ENCODE measurements at regions not wholly inside any gene's neighbourhood (a gene's known extent, or its start where the extent isn't known, plus 50 kb on each side); places are given as distances from the start of the nearest gene placed in this dataset.
A peak's percentile ranks its signal among the peaks of the same experiment; 100 is the strongest.
"Not testable (repeated sequence)": the region's sequence is repeated elsewhere in the genome, so short reads cannot be mapped to it uniquely, and the experiment has no call there.

GRCh38 chr1:81314513-81315233, 486.1 kb upstream of the ADGRL2 start:
- peak; percentile 35 for DNase-seq

DNA sequence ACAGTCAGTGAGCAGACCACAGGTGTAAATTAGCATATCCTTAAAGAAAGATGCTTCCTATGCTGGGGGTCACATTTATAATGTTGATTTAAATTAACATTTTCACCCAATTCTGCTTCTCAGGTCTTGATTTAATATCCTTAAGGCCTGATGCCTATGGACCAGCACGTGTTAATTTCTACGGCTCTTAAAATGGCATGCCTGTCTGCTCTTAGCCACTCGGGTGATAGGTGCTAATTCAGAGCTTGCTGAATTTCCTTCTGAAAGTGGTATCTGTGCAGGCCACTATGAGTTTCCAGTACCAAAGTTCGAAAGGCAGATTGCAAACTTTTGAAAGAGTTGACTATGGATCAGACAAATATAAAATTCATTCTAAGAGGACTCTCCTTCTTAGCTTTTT, 487.4 kb upstream of the ADGRL2 start:
- no peak for DNase-seq

DNA sequence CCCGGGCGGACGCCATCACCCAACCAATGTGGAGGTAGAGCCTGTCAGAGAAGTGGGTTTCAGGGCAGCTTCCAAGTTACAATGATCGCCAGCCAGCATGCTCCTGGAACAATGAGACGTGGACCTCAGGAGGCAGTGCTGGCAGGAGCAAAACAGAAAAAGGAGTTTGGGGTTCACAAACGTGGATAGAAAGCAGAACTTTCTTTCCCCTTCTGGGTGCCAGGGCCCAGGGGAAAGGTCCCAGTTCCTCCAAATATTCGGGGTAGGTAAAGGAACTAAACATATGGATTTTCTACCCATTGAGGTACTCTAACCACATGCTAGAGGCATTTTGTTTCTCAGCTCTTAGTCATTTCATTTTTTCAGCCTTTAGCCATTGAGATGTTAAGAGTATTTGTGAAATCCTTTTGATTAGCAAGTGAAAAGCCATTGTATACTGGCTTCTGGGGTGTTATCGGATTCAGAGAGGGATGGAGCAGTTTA, 488.4 kb upstream of the ADGRL2 start:
- DNase-seq, result no peak

DNA sequence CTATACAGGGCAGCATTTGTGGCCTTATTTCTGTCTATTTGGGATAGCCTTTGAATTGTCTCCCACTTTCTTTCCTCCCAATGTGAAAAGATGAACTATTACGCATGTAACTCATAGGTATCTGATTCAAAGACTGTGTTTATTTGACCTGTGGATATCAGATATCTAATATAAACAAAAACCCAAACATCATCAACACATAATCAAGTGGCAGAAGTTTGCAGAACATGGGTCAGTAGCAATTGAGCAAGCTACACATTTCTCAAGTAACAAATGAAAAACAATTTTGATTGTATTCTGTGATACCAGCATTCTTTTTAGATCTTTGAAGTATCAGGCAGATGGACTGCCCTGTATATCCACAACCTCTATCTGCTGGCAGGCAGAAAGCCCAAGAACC, 490.5 kb upstream of the ADGRL2 start:
- no peak for DNase-seq

DNA sequence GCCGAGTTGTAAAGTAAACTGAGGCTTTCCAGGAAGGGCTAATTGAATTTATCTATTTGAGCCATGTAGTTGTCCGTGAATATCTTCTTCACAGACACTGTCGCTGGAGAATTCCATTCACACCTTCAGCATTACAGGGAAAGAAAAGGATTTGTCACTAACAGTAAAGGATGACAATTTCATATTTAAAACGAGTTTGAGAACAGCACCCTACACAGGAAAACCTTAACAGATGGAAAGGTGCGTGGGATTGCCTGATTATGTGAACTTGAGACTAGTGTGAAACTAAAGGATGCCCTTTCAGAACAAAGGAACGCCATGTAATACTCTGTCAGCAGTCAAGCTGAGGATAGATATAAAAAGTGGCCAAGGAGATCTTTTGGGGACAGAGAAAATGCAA, 492.5 kb upstream of the ADGRL2 start:
- DNase-seq, result no peak

- DNase-seq, result no peak
Measured at GRCh38 chr1:81307786-81308185, 492.9 kb upstream of the ADGRL2 start.

GRCh38 chr1:81305997-81306452, 494.7 kb upstream of the ADGRL2 start:
- DNase-seq, result peak; percentile 75

GRCh38 chr1:81304187-81304586, 496.5 kb upstream of the ADGRL2 start:
- no peak for DNase-seq

DNA sequence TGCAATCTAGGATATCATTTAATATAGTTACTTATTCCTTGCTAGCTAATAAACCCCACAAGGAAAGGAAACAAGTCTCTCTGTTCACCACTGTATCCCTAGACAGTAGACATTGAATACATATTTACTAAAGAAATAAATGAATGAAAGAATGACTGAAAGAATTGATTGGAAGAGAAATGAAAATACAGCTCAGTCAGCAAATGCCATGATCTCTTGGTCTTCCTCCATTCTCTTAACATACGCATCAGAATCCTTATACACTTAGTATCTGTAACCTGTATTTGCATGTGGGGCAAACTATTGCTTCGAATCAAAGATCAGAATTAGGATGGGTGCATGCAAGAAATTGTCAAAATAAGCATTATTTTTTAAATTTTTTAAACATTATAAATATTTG, 500.8 kb upstream of the ADGRL2 start:
- DNase-seq, result no peak

DNA sequence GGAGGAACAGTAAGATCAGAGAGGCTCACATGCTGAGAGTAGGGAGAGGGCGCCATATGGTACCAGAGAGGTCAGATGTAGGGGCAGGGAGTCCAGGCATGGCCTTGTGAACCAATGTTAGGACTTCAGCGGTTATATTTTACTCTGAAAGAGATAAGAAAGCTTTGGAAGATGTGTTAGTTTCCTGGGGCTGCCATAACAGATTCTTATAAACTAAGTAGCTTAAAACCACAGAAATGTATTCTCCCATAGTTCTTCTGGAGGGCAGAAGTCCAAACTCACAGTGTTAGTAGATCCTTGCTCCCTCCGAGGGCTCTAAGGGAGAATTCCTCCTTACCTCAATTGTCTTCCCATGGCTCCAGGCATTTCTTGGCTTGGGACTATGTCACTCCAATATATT, 502.5 kb upstream of the ADGRL2 start:
- DNase-seq, result no peak

DNA sequence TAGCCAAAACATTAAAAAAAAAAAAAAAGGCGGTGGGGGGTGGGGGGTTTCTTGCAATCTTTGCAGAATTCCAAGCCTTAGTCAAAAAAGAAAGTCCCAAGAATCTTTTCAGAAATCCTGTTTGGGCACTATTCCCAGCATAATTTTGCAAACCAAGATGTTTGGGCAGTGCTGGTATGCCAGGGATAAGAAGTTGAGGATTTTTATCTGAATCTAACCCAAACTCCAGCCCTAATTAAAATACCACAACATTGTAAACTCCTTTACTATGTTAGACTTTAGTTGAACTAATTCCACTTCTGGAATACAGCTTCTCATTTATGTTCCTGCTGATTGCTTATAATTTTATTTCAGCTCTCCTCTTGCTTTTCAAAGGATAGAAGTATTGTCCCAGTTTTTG, 504.1 kb upstream of the ADGRL2 start:
- DNase-seq, result no peak

DNA sequence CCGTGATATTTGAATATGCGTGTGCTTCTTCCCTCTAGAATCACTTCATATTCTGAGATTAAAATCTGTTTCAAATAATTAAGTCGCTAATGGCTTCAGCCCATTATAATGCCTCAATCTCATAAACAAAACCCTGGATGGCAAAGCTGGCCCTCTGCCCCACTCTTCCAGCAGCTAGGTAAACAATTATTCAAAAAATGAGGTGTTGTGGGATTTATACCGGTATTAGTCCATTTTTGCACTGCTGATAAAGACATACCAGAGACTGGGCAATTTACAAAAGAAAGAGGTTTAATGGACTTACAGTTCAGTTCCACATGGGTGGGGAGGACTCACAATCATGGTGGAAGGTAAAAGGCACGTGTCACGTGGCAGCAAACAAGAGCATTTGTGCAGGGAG, 510.4 kb upstream of the ADGRL2 start:
- no peak for DNase-seq

- DNase-seq, result no peak
Measured at GRCh38 chr1:81288689-81289088, 512.0 kb upstream of the ADGRL2 start.

DNA sequence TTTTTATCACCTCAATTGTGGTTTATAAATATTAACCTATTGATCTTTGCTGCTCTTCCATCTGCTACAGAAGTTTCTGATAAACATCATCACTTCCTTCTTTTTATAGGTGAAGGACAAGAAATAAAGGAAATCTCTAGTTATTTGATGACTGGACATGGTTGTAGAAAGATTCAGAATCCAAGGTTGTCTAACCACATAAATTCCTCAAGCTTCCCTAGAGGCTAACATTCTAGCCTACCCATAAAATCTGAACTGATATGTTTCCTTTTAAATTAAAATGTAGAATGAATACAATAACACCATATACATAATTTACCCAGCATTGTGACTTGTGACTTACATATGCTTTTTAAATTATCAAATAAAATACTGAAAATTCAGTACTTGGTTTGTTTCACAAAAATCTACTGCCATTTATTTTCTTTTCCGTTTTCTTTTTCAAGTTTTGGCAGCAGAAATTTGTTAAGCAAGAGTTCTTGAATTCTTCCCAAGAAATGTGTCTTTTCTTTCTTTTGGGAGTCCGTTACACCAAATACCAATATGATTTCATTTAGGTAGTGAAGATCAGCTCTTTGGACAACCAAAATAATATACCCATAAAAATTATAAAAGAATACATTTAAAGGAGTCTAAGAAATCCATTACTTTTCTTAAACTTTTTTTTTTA, 513.2 kb upstream of the ADGRL2 start:
- DNase-seq, result no peak

- DNase-seq, result no peak
Measured at GRCh38 chr1:81270051-81270450, 530.7 kb upstream of the ADGRL2 start.

GRCh38 chr1:81264976-81265375, 535.8 kb upstream of the ADGRL2 start:
- DNase-seq, result no peak

DNA sequence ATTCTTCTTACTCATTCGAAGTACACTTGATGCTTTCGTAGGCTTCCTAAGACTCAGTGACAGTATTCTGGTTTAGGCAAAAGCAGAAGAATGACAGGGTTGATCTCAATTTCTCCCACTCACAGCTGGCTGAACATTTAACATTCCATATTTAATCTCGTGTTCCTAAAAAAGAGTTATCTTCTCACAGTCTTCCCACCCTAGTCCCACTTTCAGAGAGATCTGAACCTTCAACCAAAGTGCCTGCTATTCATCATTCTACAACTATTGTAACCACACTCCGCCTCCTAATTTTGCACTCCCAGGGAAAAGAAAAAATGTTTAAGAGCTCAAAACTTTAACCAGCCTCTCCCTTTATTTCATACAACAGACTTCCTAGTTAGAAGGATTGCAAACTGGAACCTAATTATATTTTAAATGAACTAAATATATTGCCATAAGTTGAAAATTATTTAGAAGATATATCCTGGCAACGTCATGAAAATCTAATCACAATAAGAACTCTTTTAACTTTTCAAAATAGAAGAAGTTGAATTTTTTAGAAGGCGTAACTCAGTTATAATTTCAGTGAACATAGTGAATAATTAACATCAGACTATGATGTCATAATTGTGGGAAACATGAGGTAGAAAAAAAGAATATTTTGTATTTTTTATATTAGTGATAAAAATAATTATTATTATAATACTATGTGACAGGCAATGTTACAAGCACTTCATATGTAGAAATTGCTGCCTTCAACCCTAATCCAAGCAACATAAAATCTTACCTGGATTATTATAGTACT, 540.9 kb upstream of the ADGRL2 start:
- no peak for DNase-seq

GRCh38 chr1:81254560-81254959, 546.2 kb upstream of the ADGRL2 start:
- no peak for DNase-seq

GRCh38 chr1:81254068-81254467, 546.7 kb upstream of the ADGRL2 start:
- no peak for DNase-seq

DNA sequence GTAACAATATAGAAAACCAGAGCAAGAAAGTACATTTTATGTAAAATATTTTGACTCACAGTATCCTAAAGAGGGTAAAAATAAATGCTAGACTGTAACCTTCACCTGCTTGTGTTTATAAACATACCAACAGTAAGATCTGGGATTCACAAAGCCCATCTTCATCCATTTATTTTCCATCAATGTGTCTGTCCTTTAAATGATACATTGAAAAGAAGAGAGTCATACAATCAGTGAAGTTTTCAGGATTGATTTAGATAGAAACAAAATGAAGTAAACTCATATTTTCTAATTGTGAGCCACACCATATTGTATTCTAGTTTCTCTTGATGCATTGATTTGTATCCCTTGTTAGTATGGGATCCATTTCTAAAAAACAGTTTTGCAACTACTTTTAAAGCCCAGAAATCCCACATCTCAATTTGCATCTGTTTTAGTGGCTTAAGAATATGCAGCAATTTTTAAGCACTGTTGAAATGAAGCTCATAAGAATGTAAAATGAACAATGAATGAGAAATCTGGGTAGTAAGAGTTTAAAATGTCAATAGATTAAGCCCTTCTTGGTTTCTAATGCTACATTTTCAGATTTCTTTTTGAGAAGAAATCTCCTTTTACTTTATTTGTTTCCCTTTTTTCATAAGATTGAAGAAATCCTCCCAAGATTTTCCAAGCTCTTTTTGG, 548.1 kb upstream of the ADGRL2 start:
- no peak for DNase-seq

DNA sequence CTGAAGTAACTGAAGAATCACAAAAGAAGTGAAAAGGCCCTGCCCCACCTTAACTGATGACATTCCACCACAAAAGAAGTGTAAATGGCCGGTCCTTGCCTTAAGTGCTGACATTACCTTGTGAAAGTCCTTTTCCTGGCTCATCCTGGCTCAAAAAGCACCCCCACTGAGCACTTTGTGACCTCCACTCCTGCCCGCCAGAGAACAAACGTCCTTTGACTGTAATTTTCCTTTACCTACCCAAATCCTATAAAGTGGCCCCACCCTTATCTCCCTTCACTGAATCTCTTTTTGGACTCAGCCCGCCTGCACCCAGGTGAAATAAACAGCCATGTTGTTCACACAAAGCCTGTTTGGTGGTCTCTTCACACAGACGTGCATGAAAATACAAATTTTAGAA, 549.9 kb upstream of the ADGRL2 start:
- DNase-seq, result not testable (repeated sequence)

DNA sequence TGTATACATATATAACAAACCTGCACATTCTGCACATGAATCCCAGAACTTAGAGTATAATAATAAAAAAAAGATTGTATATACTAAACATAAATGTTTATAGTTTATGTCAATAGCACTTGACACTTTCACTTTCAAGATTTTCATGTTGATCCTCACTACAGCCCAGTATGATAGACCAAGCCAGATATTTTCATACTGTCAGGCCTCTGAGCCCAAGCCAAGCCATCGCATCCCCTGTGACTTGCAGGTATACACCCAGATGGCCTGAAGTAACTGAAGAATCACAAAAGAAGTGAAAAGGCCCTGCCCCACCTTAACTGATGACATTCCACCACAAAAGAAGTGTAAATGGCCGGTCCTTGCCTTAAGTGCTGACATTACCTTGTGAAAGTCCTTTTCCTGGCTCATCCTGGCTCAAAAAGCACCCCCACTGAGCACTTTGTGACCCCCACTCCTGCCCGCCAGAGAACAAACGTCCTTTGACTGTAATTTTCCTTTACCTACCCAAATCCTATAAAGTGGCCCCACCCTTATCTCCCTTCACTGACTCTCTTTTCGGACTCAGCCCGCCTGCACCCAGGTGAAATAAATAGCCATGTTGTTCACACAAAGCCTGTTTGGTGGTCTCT, 555.5 kb upstream of the ADGRL2 start:
- DNase-seq, result not testable (repeated sequence)

GRCh38 chr1:81244612-81245011, 556.1 kb upstream of the ADGRL2 start:
- not testable (repeated sequence) for DNase-seq
